Occipital lobe (tissue), 1 donor: ENCODE measurements at regions not wholly inside any gene's neighbourhood (a gene's known extent, or its start where the extent isn't known, plus 50 kb on each side); places are given as distances from the start of the nearest gene placed in this dataset.
"Not testable (repeated sequence)": the region's sequence is repeated elsewhere in the genome, so short reads cannot be mapped to it uniquely, and the experiment has no call there.

Source experiments
- DNase-seq: peaks from one replicate; lab custom pipeline; 2025; lab: John Stamatoyannopoulos, UW

GRCh38 chr3:177693616-177694264, 496.5 kb upstream of the TBL1XR1 start:
- DNase-seq = no peak

- no peak for DNase-seq
Observed at GRCh38 chr3:177694316-177694715, 497.0 kb upstream of the TBL1XR1 start.

GRCh38 chr3:177694951-177695350, 497.7 kb upstream of the TBL1XR1 start:
- DNase-seq = no peak

GRCh38 chr3:177700117-177700516, 502.8 kb upstream of the TBL1XR1 start:
- DNase-seq = no peak

GRCh38 chr3:177703788-177704187, 506.5 kb upstream of the TBL1XR1 start:
- DNase-seq = no peak

GRCh38 chr3:177705976-177706823, 508.9 kb upstream of the TBL1XR1 start:
- DNase-seq = no peak

GRCh38 chr3:177709470-177709869, 512.2 kb upstream of the TBL1XR1 start:
- not testable (repeated sequence) for DNase-seq

- no peak for DNase-seq
Observed at GRCh38 chr3:177710506-177710905, 513.2 kb upstream of the TBL1XR1 start.

- no peak for DNase-seq
Observed at GRCh38 chr3:177711637-177712036, 514.4 kb upstream of the TBL1XR1 start.

GRCh38 chr3:177713928-177714900, 516.9 kb upstream of the TBL1XR1 start:
- DNase-seq = no peak

GRCh38 chr3:177714945-177715344, 517.7 kb upstream of the TBL1XR1 start:
- DNase-seq = no peak

GRCh38 chr3:177715980-177716379, 518.7 kb upstream of the TBL1XR1 start:
- DNase-seq = no peak

GRCh38 chr3:177720927-177721326, 523.6 kb upstream of the TBL1XR1 start:
- DNase-seq = not testable (repeated sequence)

GRCh38 chr3:177721864-177722785, 524.8 kb upstream of the TBL1XR1 start:
- DNase-seq = no peak

GRCh38 chr3:177724020-177724638, 526.8 kb upstream of the TBL1XR1 start:
- DNase-seq = no peak

GRCh38 chr3:177725165-177725564, 527.9 kb upstream of the TBL1XR1 start:
- DNase-seq = no peak

GRCh38 chr3:177726807-177727206, 529.5 kb upstream of the TBL1XR1 start:
- DNase-seq = no peak

- DNase-seq = no peak
Observed at GRCh38 chr3:177729956-177730681, 532.8 kb upstream of the TBL1XR1 start.

- DNase-seq = no peak
Observed at GRCh38 chr3:177730814-177731213, 533.5 kb upstream of the TBL1XR1 start.
